WTC11 (cell line): ENCODE measurements at regions not wholly inside any gene's neighbourhood (a gene's known extent, or its start where the extent isn't known, plus 50 kb on each side); places are given as distances from the start of the nearest gene placed in this dataset.

Experiments
- CREM ChIP-seq: sonication (generic); formaldehyde crosslinking; IDR thresholded peaks from 2 replicates; pipeline ENCODE4 v1.8.1; 2022; ENCODE audit warnings: mild to moderate bottlenecking, missing genetic modification reagents, moderate library complexity
- CTCF ChIP-seq: fragments of 200-600 bp; IDR thresholded peaks from 2 replicates; pipeline ENCODE4 v1.8.0; 2022; ENCODE audit warnings: antibody characterized with exemption
- MAX ChIP-seq: sonication (generic); formaldehyde crosslinking; IDR thresholded peaks from 2 replicates; pipeline ENCODE4 v1.8.0; 2022; ENCODE audit warnings: mild to moderate bottlenecking, missing genetic modification reagents
- RELA ChIP-seq: sonication (generic); formaldehyde crosslinking; IDR thresholded peaks from 2 replicates; pipeline ENCODE4 v1.8.1; 2022; ENCODE audit warnings: missing genetic modification reagents, mild to moderate bottlenecking, borderline replicate concordance

- TF ChIP-seq CTCF (no peak), RELA (no peak), MAX (CRISPR knock-in tag) (no peak), CREM (CRISPR knock-in tag) (no peak)
These were observed 250.9 kb upstream of the PELI2 start for GRCh38 chr14:55867311-55867710.
